CD4-positive, alpha-beta T cell treated with Interleukin-15 for 4 hours (primary cell): ENCODE measurements at regions not wholly inside any gene's neighbourhood (a gene's known extent, or its start where the extent isn't known, plus 50 kb on each side); places are given as distances from the start of the nearest gene placed in this dataset.

ENCODE experiments used
- DNase-seq: peaks from one replicate; pipeline ENCODE4 v3.0.0-alpha.2; 2020; ENCODE audit warnings: low spot score

DNA sequence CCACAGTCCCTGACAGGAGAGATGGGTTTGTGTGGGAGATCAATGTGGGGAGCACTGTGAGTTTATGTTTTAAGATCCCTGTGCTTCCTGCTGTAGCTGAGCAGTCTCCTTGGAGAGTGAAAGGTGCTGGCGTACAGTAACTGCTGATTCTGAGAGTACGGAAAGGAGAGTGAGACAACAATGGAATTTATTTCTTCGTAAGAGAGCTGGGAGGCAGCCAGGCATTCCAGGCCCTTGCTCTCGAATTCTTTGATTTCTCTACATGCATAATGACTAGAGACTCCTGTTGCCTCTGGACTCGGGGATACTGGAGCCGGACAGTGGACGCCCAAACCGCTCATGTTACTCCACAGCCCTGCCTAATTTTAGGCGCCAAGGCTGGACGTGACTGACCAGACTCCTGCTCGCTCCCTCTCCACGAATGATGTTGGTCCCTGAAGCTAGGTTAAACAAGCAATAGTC is 131.0 kb upstream of the PHACTR1 start:
- DNase-seq, result no peak

DNA sequence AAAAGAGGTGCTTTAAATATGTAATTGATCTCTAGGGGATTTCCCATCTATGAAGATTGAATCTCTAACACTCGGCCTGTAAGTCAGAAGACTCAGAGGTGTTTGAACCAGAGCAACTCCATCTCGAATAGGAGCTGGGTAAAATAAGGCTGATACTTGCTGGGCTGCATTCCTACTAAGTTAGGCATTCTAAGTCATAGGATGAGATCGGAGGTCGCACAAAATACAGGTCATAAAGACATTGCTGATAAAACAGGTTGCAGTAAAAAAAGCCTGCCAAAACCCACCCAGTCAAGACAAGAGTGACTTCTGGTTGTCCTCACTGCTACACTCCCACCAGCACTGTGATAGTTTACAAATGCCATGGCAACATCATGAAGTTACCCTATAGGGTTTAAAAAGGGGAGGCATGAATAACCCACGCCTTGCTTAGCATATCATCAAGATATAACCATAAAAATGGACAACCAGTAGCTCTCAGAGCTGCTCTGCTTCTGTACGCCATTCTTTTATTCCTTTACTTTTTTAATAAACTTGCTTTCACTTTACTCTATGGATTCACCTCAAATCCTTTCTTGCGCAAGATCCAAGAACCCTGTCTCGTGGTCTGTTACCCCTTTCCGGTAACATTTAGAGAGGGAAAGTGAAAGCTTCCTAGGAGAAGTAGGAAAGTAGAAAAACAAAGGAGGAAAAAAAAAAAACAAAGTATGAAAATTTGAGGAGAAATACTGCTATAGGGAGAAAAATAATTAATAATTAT is 129.7 kb upstream of the PHACTR1 start:
- DNase-seq, result no peak

DNA sequence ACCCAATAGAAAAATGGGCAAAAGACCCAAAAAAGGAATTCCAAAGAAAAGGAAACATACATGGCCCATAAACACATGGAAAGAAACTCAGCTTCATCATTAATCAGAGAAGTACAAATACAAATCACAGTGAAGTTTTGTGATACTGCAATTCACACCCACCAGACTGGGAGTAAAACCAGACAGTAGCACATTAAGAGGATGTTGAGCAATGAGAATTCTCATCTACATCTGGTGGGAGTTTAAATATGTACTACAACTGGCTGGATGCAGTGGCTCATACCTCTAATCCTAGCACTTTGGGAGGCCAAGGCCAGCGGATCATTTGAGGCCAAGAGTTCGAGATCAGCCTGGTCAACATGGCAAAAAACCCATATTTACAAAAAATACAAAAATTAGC is 125.7 kb upstream of the PHACTR1 start:
- no peak for DNase-seq

DNA sequence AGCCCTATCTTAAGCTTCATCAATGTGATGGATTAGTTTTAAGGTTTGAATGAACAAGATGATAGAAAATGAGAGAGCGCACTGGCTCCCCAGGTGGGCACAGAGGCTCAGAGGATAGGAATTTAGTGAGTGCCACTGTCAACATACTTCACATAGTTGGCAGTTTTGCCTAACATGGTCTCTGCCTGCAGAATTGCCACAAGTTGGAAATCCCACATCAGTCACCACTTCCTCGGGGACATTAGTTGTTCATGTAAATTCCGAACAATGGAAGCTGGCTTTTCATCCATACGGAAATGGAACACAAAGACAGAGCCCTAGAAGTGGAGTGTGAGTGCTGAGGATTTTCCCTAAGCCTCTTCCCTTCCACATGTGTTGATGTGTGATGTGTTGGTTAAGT is 123.9 kb upstream of the PHACTR1 start:
- DNase-seq, result no peak

DNA sequence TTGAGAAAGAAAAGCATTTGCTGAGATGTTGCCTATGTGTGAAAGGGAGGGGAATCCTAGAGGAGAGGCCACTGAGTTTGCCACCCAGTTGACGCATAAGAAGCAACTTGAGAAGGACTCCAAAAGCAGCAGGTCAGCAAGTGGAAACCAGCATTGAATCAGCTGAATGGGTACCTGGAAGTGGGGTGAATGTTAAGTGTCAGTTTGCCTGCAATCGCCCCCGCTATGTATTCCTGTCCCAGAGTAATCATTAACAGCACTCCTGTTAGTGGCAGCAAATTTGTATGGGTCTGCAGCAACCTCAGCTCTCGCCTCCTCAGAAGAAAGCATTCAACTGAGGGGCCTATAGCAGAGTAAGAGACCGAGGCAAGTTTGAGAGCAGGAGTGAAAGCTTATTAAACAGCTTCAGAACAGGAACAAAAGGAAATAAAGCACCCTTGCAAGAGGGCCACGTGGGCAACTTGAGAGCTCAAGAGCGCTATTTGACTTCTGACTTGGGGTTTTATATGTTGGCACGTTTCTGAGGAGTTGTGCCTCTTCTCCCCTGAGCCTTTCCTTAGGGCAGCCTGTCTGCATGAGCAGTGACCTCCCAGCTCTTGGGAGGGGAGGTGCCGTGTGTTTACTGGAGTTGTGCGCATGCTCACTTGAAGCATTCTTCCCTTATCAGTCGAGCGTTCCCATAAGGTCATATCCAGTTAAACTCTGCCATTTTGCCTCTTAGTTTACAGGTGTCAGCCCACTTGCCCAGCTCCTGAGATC is 122.6 kb upstream of the PHACTR1 start:
- no peak for DNase-seq

DNA sequence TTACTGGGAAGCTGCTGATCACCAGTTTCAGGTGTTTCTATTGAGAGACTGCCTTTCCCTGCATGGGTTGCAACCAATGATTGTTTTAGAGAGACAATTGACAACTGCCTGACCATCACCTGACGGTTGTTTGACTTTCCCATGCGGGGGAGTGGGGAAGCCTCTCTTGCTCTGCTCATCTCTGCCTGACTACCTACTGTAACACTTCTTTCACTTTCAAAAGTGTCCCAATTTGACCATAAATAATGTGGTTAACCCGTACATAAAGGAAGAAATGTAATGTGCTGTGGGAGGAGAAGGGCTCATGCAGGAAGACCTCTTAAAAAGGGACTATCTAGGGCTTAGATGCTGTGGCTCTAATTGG is 122.1 kb upstream of the PHACTR1 start:
- no peak for DNase-seq

DNA sequence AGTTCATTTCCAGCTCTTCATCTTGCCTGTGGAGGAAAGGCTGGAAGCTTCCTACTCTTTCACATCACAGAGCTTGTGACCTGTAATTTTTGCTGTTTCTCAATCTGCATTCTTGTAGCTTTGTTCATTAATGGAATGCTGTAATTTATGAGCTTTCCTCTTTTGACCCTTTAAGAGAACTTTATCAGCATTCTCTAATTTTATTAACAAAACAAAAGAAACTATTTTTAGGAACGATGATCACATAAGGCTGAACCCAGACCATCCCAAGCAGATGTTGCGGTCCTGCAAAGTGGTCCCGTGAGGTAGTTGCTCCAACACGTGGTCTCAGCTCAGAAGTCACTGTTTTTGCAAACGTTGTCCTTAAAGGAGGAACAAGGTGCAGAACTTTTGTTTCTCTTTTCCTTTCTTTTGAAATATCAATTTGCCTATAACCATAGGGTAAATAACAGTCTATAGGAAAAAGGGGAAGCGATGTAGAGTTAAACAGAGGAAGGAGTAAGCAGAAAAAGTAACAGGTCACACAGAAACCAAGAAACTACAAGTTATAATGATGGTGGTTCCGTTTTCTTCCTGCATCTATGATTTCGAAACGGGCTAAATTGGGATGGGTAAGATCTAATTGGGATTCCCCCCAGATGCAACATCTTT is 121.3 kb upstream of the PHACTR1 start:
- DNase-seq, result no peak

DNA sequence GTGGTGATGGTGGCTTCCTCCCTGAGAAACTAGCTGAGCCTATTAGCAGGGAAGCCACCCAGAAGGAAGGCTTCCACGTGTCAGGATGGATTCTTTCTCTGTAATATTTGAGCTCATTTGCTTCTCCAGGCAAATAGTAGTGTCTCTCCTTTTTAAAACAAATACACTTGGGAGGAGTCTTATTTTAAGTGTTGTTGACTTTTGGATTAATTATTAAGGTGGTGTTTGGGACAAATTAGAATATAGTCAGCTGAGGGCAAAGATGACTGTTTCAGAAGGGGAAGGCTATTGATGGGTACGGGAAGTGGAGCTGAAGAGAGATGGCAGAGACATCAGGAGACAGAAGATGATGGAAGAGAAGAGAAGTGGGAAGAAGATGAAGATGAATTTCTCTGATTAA is 119.8 kb upstream of the PHACTR1 start:
- DNase-seq, result no peak

DNA sequence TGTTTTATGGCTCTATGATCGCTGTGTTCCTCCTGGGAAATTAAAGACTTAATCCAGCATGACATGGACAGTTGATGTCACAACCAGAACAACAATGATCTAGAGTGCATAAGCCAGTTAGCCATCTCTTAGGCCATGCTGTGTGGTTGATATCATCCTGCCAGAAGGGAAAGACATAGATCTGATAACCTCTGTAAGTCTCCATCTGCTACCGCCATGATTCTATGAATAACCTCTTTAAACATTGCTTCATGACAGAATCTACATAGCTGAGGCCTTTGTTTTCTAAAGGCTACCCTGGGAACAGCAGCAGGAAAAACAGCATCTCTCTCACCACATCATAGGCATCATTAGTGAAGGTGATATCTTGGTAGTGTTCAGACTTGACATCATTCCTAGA is 117.6 kb upstream of the PHACTR1 start:
- no peak for DNase-seq

DNA sequence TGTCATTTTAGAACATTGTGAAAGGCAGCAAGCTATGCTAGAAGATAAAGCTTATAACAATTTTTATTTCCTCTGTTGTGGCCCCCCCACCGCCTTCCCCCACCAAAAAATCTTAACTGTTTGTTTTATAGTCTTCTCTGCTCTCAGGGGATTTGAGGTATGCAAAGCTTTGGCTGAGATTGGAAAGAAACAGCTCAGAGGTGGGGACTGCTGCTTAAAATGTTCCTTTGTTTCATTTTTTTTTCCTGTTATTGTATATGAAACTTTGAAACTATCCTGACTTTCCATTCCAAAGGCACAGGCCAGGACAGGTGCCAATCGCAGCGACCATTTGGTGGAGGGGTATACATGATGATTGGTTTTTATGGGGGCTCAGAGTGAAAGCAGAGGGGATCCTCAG is 114.7 kb upstream of the PHACTR1 start:
- no peak for DNase-seq

DNA sequence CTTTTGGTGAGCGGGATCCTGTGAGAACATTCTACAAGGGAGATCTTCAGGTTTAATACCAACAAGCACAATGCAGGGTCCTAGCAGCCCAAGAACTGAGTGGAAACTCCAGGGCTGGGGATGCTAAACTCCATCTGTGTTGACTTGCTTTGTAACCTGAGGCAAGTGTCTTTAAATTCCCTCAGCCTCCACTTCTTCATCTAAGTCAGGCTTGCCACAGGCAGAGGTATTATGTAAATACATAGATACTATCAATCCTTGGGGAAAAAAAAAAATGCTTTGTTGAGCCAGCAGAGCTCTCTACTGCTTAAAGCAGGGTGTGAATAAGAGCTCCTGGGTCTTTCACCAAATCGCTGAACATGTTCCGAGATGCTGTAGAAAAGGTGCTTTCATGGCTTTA is 114.2 kb upstream of the PHACTR1 start:
- DNase-seq, result no peak

DNA sequence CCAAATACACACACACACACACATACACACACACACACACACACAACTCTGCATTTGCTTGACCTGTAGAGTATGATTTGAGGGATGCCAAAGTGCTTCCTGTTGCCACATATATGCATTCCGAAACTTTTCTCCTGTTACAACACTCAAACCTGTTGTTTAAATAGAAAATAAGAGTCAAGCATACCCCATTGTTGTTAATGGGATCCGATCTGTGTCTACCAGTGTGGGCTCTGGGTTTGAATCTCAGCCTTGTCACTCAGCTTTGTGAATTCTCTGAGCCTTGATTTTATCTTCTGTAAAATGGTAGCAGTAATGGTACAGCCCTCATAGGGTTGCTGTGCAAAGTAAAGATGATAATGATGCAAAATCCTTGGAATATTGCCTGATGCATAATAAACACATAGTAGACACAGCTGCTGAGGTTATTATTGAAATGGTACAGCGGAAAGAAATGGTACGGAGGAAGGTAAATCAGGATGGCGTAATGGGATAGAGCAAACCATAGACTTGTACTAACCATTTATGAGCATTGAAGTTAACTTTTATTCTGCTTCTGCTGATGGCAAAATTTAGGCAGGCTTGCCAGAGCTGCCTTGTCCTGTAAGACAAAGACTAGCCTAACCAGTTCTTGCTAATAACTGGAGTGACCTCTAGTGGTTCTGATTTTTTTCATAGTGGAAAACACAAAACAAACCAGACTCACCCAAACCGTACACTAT is 113.5 kb upstream of the PHACTR1 start:
- no peak for DNase-seq

DNA sequence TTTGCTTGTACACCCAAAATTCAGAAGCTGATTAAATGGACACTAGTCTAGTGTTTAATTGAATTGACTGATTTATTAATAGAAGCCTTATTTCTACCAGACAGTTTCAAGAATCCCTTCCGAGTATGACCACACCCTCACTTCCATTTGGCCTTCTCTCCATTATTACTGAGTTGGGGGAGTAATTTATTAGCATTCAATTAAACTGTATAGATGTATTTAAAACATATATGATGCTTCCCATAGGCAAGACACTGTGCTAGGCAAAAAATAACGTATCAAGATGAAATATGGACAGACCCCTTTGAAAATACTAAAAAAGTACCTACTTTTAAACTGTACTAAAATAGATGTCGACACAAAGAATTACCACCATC is 112.9 kb upstream of the PHACTR1 start:
- DNase-seq, result no peak

DNA sequence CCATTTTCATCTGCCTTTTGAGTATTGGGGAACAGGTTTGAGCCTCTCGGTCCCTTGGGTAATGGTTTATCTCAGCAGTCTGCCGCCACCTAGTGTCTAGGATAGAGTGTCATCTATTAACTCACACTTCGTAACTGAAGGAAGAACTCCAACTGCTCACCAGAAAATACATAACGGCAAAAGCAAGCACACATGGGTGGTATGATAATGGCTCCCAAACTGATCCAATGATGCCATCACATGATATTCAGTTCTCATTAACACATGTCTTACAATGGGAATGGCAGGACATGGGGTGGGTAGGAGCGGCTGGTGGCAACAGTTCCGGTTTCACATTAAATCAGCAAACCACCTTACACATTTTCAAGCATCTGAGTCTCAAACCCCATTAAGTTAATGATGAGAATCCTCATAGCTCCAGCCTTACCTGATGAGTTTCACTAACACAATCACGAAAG is 110.7 kb upstream of the PHACTR1 start:
- DNase-seq, result peak; percentile 24

DNA sequence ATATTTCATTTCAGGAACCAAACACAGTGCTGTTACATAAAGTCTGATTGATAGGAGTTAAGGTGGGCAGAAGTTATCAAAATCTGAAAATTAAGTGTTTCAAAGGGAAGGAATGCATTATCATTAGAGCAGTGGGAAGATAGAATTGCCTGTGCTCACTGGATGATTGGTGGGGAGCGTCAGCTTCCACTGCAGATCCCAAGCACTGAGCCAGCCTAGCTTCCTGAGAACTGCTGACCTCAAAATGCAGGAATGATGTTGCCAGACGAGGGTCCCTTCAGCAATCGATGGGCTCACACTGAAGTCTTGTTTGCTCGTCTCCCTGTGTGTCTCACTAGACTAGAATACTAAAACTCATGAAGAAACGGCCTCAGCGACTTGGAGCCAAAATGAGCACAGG is 110.0 kb upstream of the PHACTR1 start:
- no peak for DNase-seq

DNA sequence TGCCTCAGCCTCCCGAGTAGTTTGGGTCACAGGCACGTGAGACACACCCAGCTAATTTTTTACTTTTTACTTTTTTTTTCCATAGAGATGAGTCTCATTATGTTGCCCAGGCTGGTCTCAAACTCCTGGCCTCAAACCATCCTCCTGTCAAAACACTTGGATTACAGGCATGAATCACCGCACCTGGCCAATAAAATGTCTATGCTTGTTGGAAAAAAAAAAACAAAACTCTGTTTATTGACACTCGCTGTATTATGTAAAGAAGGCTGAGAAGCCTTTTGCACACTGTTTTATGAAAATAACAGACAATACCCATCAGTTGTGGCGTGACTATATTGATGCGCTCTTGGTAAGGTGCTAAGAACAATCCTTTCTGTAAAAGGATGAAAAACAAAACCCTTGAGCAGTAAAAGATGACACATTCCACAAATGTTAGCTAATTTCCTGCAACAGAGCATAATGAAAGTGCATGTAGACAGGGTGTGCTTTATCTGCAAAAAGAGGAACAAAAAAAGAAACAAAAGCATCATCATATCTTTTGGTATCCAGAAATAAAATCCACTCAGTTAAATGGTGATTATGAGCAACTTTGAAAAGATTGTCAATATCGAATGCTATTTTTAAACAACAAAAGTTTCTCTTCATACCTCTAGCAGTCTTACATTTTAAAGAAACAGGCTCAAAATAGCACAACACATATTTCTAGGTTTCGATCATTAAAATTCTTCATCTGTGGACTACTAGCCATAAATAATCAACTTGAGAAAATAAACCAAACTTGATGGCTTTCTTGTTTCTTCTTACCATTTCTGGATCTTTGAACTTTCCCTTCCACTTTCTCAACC is 108.3 kb upstream of the PHACTR1 start:
- DNase-seq, result no peak

DNA sequence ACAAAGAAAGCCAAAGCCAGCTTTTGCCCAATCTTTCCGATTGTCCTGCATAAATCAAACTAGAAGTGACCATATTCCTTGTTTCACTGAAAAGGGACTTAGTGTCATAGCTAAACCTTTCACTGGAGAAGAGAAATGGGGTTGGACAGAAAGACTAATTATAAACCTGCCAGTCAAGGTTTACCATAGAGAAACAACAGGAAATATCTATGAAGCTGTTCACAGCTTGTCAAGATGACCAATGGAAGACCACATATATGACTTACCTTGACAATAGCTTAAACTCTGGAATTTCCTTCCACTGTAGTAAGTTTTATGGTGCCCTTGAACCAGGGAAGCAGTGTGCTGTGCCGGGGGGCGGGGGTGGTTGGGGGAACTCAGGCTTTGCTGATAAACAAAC is 107.7 kb upstream of the PHACTR1 start:
- DNase-seq, result no peak

DNA sequence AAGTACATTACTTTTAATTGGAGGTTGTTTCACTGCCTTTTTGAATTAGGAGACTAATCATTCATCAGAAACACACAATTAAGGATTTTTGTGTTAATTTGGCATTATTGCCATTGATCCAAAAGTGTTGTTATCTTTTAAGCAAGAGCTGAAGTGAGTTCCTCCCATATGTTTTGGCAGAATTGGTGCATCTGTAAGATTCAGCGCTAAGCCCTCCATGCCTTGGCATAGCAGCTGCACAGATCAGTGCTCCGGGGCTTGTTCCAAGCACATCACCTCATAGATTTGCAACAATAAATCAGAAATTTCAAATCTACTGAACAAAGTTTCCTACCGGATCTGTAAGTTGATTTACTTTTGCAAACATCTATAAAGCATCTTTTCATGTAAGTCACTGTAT is 106.8 kb upstream of the PHACTR1 start:
- no peak for DNase-seq

DNA sequence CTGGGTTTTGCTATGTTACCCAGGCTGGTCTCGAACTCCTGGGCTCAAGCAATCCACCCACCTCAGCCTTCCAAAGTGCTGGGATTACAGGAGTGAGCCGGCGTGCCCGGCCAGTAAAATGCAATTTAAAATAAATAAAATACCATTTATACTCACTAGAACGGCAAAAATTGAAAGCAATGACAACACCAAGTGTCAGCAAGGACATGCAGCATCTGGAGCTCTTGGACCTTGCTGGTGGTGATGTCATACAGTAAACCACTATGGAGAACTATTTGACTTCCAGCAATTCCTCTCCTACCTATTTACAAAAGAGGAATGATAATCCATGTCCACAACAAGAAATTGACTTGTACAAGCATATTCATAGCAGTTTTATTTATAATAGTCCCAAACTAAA is 105.7 kb upstream of the PHACTR1 start:
- DNase-seq, result no peak

DNA sequence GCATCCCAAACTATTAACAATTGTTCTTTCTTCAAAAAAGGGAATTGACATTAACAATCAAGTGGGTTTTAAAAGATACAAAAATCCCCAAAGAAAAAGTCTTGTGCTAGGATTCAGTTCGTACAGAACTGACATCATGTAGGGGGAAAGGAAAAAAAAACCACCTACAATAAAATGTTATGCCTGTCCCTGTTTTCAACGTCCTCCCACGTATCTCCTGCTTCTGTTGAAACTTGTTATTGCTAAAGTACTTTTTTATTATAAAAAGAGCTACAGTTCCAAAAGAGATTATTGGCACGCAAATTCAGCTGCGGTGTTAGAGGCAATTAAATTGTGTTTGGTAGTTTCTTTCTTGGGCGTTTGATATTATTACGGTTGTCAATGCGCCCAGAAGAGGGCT is 102.8 kb upstream of the PHACTR1 start:
- DNase-seq, result no peak

DNA sequence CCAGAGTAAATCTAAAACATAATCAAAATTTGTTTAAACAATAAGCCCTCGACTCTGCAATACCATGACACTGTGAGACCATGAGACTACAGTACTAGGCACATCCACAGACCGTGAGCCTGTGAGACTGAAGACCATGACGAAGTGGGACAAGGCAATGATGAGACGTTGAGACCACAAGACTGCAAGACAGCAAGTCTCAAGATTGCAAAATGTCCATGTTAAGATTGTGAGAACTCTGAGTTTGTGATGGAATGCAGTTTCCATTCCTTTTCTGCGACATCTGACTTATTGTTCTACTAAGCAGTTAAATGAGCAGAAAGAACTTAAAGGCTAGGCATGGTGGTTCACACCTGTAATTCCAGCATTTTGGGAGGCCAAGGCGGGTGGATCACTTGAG is 102.1 kb upstream of the PHACTR1 start:
- DNase-seq, result no peak

DNA sequence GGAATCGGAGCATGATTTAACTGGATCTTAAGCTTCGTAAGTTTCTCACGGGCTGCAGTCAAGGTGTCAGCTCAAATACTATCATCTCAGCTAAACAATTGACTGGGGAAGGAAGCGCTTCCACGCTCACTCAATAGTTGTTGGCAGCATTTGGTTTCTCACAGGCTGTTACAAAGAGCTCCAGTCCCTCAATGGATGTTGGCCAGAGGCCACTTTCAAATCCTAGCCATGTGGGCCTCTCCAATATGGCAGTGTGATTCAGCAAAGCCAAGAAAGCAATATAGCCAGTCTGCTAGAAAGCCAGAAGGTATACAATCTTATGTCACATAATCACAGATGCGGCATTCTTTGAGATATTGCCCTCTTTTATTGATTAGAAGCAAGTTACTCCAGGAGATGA is 98.3 kb upstream of the PHACTR1 start:
- DNase-seq, result no peak
